B cell (primary cell): ENCODE measurements at regions not wholly inside any gene's neighbourhood (a gene's known extent, or its start where the extent isn't known, plus 50 kb on each side); places are given as distances from the start of the nearest gene placed in this dataset.

Experiments
- ATAC-seq: fragments of 200-7000 bp; cut with Tn5 transposase; one replicate; pipeline ENCODE4 v1.10.0; 2021; ENCODE audit warnings: low read depth, mild to moderate bottlenecking, moderate number of reproducible peaks, moderate library complexity
- CTCF ChIA-PET: fragments of 350-600 bp; sonication (Branson Sonifier 250); formaldehyde crosslinking; loops from one replicate; lab custom pipeline; 2021; ENCODE audit warnings: antibody characterized with exemption, inconsistent platforms; lab: Charles Lee
- POLR2A ChIA-PET: fragments of 350-600 bp; sonication (Branson Sonifier 250); formaldehyde crosslinking; loops from one replicate; lab custom pipeline; 2021; ENCODE audit warnings: antibody characterized with exemption; lab: Charles Lee
- DNase-seq: peaks from one replicate; pipeline ENCODE4 v3.0.0; 2013
- H2AFZ ChIP-seq: 2 replicates; pipeline ENCODE4 v1.6.1; 2012; ENCODE audit warnings: mild to moderate bottlenecking, low read depth, low read length; ENCODE audit not compliant: insufficient read depth, poor library complexity, severe bottlenecking
- H3K27ac ChIP-seq, 2 donors: 1 replicate in 1 of 2; 2 replicates in 1 of 2; pipeline ENCODE4 v1.5.1; 2012 to 2013; ENCODE audit warnings: low read length in 2 of 2, mild to moderate bottlenecking in 2 of 2, moderate library complexity in 1 of 2
- H3K27me3 ChIP-seq, 4 experiments: fragments of 200-600 bp in 1 of 4; sonication (generic) in 1 of 4; replicated peaks in 1 of 4; 1 replicate in 2 of 4; 2 replicates in 2 of 4; pipeline versions ENCODE4 v1.6.1 to v1.7.0; 2013 to 2016; ENCODE audit warnings: low read length in 3 of 4, mild to moderate bottlenecking in 2 of 4, mixed read lengths in 1 of 4, moderate library complexity in 1 of 4; ENCODE audit not compliant: insufficient read depth in 4 of 4, control insufficient read depth in 3 of 4; ENCODE audit errors: control extremely low read depth in 1 of 4
- H3K36me3 ChIP-seq, 2 experiments: replicated peaks in 1 of 2; 1 replicate in 1 of 2; 2 replicates in 1 of 2; pipeline versions ENCODE4 v1.6.1 to v1.7.1; 2013; ENCODE audit warnings: low read length in 1 of 2; ENCODE audit not compliant: insufficient read depth in 2 of 2, control insufficient read depth in 1 of 2; ENCODE audit errors: control extremely low read depth in 1 of 2, extremely low read depth in 1 of 2
- H3K4me1 ChIP-seq, 2 donors: fragments of 200-600 bp in 1 of 2; sonication (generic) in 1 of 2; 1 replicate in 1 of 2; 2 replicates in 1 of 2; pipeline versions ENCODE4 v1.5.1 to v1.6.1; 2013 to 2017; ENCODE audit warnings: low read length in 2 of 2; ENCODE audit not compliant: control insufficient read depth in 2 of 2, insufficient read depth in 2 of 2
- H3K4me2 ChIP-seq: replicated peaks from 2 replicates; pipeline ENCODE3; 2012; ENCODE audit warnings: mild to moderate bottlenecking, low read depth, low read length; ENCODE audit not compliant: poor library complexity, severe bottlenecking
- H3K4me3 ChIP-seq, 5 experiments: fragments of 200-600 bp in 1 of 5; sonication (generic) in 1 of 5; 1 replicate in 3 of 5; 2 replicates in 2 of 5; pipeline versions ENCODE4 v1.5.1 to v1.7.0; 2011 to 2016; ENCODE audit warnings: low read length in 4 of 5, mild to moderate bottlenecking in 4 of 5, low read depth in 2 of 5, control low read depth in 1 of 5, moderate library complexity in 1 of 5; ENCODE audit not compliant: insufficient read depth in 1 of 5; ENCODE audit errors: control extremely low read depth in 1 of 5, extremely low read depth in 1 of 5
- H3K79me2 ChIP-seq: fragments of 200-600 bp; sonication (generic); one replicate; pipeline ENCODE4 v1.6.0; 2016; ENCODE audit warnings: low read length; ENCODE audit not compliant: control insufficient read depth, insufficient read depth
- H3K9ac ChIP-seq: fragments of 200-600 bp; sonication (generic); 2 replicates; pipeline ENCODE4 v1.6.1; 2017; ENCODE audit warnings: mild to moderate bottlenecking, low read length, moderate library complexity
- H3K9me3 ChIP-seq, 3 donors: one replicate each; pipeline versions ENCODE4 v1.6.1 to v1.7.1; 2013; ENCODE audit warnings: low read length in 2 of 3; ENCODE audit not compliant: control insufficient read depth in 2 of 3, insufficient read depth in 1 of 3; ENCODE audit errors: control extremely low read depth in 1 of 3
- H4K20me1 ChIP-seq: 2 replicates; pipeline ENCODE4 v1.6.0; 2012; ENCODE audit warnings: mild to moderate bottlenecking, low read length; ENCODE audit not compliant: insufficient read depth, control insufficient read depth, poor library complexity, severe bottlenecking
- H3K27ac Mint-ChIP-seq: one replicate; pipeline ENCODE4 v1.8.0; 2021; ENCODE audit warnings: mixed read lengths
- H3K27me3 Mint-ChIP-seq: one replicate; pipeline ENCODE4 v1.8.0; 2021; ENCODE audit warnings: mixed read lengths
- H3K4me1 Mint-ChIP-seq: one replicate; pipeline ENCODE4 v1.8.0; 2021; ENCODE audit warnings: mixed read lengths
- H3K4me3 Mint-ChIP-seq: one replicate; pipeline ENCODE4 v1.8.0; 2021; ENCODE audit warnings: mixed read lengths
- H3K9me3 Mint-ChIP-seq: one replicate; pipeline ENCODE4 v1.8.0; 2022; ENCODE audit warnings: mixed read lengths; ENCODE audit not compliant: insufficient read depth
- EZH2 ChIP-seq: IDR thresholded peaks from 2 replicates; pipeline ENCODE4 v1.6.1; 2012; ENCODE audit warnings: borderline replicate concordance, low read depth, mild to moderate bottlenecking, moderate library complexity, low read length; ENCODE audit not compliant: insufficient read depth, poor library complexity, severe bottlenecking
- WGBS: methylation state at CpG from one replicate; pipeline ENCODE4 v1.1.5; 2013; ENCODE audit warnings: missing lambda C conversion rate; ENCODE audit not compliant: insufficient coverage; 5-methylcytosine and 5-hydroxymethylcytosine counted together
- intact Hi-C: fragments of 100-400 bp; cut with micrococcal nuclease; formaldehyde crosslinking; loops from one replicate; pipeline ENCODE4 v1.10.0; 2022
- TF ChIP-seq, protein P1 (sequence below): fragments of 200-600 bp; IDR thresholded peaks from one replicate; pipeline ENCODE4 v1.8.0; 2022; ENCODE audit warnings: antibody characterized with exemption, mild to moderate bottlenecking

DNA sequence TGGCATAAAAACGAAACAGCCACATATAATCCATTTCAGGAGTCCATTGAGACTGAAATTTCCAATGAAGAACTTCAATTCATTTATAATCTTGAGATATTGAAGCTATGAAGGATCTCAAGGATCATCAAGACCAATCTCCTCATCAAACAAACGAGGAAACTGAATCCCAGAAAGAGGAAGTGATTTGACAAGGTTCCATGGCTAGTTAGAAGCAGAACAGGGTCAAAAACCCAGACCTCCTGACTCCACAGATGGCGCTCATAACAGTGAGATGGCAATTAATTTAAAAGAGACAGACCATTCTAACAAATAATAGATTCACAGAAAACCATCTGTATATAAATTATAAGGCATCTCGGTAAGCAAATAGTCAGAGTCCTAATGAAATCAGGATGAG is 229.7 kb downstream of the KCTD12 start:
- DNase-seq (no peak), ATAC-seq (no peak)
- Mint-ChIP-seq H3K9me3 (no peaks in the 10 kb centered on the region), H3K4me3 (no peak overlapping the region), H3K4me1 (no peaks in the 10 kb centered on the region), H3K27ac (no peak overlapping the region), H3K27me3 (peaks cover 13% of the 10 kb centered on the region)
- H3K27ac ChIP-seq, result no peak overlapping the region
- no peaks in the 10 kb centered on the region for H3K9me3 ChIP-seq
- WGBS, result no CpG with 5 or more reads among the region's 4 CpGs
- peaks cover 0 to 3% (median 0%) of the 10 kb centered on the region in 4 experiments for H3K27me3 ChIP-seq
- intact Hi-C loops, result no loop called here
- H3K9ac ChIP-seq, result no peak overlapping the region
- no peak overlapping the region for H3K4me3 ChIP-seq
- no peaks in the 10 kb centered on the region for H3K4me1 ChIP-seq
- H4K20me1 ChIP-seq, result no peaks in the 10 kb centered on the region
- H3K36me3 ChIP-seq, result no peaks in the 10 kb centered on the region
- ChIA-PET POLR2A (no interaction called here), CTCF (no interaction called here)
- TF ChIP-seq EZH2, result no peak
- TF ChIP-seq, protein P1, sequence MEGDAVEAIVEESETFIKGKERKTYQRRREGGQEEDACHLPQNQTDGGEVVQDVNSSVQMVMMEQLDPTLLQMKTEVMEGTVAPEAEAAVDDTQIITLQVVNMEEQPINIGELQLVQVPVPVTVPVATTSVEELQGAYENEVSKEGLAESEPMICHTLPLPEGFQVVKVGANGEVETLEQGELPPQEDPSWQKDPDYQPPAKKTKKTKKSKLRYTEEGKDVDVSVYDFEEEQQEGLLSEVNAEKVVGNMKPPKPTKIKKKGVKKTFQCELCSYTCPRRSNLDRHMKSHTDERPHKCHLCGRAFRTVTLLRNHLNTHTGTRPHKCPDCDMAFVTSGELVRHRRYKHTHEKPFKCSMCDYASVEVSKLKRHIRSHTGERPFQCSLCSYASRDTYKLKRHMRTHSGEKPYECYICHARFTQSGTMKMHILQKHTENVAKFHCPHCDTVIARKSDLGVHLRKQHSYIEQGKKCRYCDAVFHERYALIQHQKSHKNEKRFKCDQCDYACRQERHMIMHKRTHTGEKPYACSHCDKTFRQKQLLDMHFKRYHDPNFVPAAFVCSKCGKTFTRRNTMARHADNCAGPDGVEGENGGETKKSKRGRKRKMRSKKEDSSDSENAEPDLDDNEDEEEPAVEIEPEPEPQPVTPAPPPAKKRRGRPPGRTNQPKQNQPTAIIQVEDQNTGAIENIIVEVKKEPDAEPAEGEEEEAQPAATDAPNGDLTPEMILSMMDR, result no peak
- H2AFZ ChIP-seq, result no peak overlapping the region
- H3K4me2 ChIP-seq, result no peak overlapping the region
- H3K79me2 ChIP-seq, result no peaks in the 10 kb centered on the region

GRCh38 chr13:76656056-76656455 is 230.1 kb downstream of the KCTD12 start:
- Mint-ChIP-seq H3K4me1 (no peaks in the 10 kb centered on the region), H3K4me3 (no peak overlapping the region), H3K27ac (no peak overlapping the region), H3K27me3 (peaks cover 14% of the 10 kb centered on the region), H3K9me3 (no peaks in the 10 kb centered on the region)
- Histone ChIP-seq H3K9me3 (no peaks in the 10 kb centered on the region), H2AFZ (no peak overlapping the region), H3K27me3 (peaks cover 0 to 3% (median 0%) of the 10 kb centered on the region in 4 experiments), H3K4me3 (no peak overlapping the region), H3K4me1 (no peaks in the 10 kb centered on the region), H4K20me1 (no peaks in the 10 kb centered on the region), H3K79me2 (no peaks in the 10 kb centered on the region), H3K4me2 (no peak overlapping the region), H3K36me3 (no peaks in the 10 kb centered on the region), H3K27ac (no peak overlapping the region), H3K9ac (no peak overlapping the region)
- ChIA-PET POLR2A (no interaction called here), CTCF (no interaction called here)
- no CpG with 5 or more reads among the region's 2 CpGs for WGBS
- no peak for DNase-seq
- TF ChIP-seq, protein P1, result no peak
- no peak for TF ChIP-seq EZH2
- ATAC-seq, result no peak
- intact Hi-C loops, result no loop called here
